T-helper 1 cell treated with Interleukin-12 subunit alpha and Interleukin-12 subunit beta and Interleukin-4 antibody, amounts not matched to agents 30 μg/mL and 1 μg/mL, for 36 hours (primary cell): ENCODE measurements at regions not wholly inside any gene's neighbourhood (a gene's known extent, or its start where the extent isn't known, plus 50 kb on each side); places are given as distances from the start of the nearest gene placed in this dataset.

Experiments
- H3K27ac Mint-ChIP-seq: one replicate; pipeline ENCODE4 v1.8.0; 2021; ENCODE audit warnings: mild to moderate bottlenecking, mixed read lengths
- H3K27me3 Mint-ChIP-seq: one replicate; pipeline ENCODE4 v1.8.0; 2021; ENCODE audit warnings: low read depth, mixed read lengths
- H3K36me3 Mint-ChIP-seq: one replicate; pipeline ENCODE4 v1.8.0; 2021; ENCODE audit warnings: low read depth, mixed read lengths
- H3K4me1 Mint-ChIP-seq: one replicate; pipeline ENCODE4 v1.8.0; 2021; ENCODE audit warnings: low read depth, mixed read lengths
- H3K4me3 Mint-ChIP-seq: one replicate; pipeline ENCODE4 v1.8.0; 2021; ENCODE audit warnings: mild to moderate bottlenecking, moderate library complexity, mixed read lengths
- H3K9me3 Mint-ChIP-seq: one replicate; pipeline ENCODE4 v1.8.0; 2021; ENCODE audit warnings: mixed read lengths

DNA sequence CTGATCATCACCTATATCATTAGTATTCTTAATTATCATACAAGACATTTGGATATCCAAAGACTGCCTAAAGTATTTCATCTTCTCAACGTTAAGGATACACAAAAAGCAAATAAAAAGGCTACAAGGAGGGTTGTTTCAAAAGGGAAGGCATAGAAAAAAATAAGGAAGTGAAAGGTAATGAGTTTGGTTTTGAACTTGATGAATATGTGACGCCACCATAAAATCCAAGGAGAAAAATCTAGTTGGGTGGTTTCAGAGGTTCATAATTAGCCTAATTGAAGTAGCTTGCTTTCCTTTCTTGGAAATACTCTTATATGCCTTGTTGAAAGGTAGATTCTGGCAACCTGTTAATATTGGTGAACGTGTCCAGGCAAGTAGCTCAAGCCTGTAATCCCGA, 96.1 kb upstream of the SGCD start:
- H3K4me3 Mint-ChIP-seq = no peak overlapping the region
- no peak overlapping the region for H3K27ac Mint-ChIP-seq
- H3K9me3 Mint-ChIP-seq = no peaks in the 10 kb centered on the region
- H3K4me1 Mint-ChIP-seq = no peaks in the 10 kb centered on the region
- H3K36me3 Mint-ChIP-seq = no peaks in the 10 kb centered on the region
- no peaks in the 10 kb centered on the region for H3K27me3 Mint-ChIP-seq

DNA sequence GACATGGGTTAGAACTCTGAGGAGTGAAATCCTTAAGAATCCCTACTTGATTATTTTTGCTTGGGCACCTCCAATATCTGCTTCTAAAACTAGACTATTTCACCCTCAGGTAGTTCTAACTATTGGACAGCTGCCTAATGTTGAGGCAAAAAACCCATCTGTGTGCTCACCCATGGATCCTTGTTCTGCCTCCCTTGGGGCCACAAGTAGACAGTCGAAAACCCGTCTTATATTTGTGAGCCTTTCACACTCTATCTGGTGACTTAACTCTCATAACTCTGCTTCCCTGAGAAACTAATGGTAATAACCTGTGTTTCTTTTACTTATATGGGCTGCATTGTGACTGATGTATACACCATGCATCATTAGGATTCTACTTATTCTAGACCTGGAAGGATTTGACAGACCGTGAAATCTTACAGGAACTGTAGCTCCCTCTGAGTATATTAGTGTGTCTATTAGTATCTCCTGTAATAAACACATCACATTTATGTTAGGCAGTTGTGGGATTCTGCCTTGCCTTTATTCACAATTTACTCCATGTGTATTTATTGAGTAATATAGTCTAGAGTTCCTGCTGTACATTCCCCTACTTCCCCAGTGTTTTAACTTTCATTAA, 94.6 kb upstream of the SGCD start:
- Mint-ChIP-seq H3K4me3 (no peak overlapping the region), H3K9me3 (no peaks in the 10 kb centered on the region), H3K27ac (no peak overlapping the region), H3K4me1 (no peaks in the 10 kb centered on the region), H3K36me3 (no peaks in the 10 kb centered on the region), H3K27me3 (no peaks in the 10 kb centered on the region)

DNA sequence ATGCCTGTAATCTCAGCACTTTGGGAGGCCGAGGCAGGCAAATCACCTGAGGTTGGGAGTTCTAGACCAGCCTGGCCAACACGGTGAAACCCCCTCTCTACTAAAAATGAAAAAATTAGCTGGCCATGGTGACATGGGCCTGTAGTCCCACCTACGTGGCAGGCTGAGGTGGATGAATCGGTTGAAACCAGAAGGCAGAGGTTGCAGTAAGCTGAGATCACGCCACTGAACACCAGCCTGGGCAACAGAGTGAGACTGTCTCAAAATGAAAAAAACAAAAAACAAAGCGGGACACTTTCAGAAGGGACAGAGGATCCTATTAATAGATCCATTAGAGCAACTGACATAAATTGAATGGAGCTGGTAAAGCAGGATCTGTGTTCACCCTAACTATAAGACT, 89.6 kb upstream of the SGCD start:
- Mint-ChIP-seq H3K36me3 (no peaks in the 10 kb centered on the region), H3K9me3 (no peaks in the 10 kb centered on the region), H3K27me3 (no peaks in the 10 kb centered on the region), H3K4me1 (no peaks in the 10 kb centered on the region), H3K27ac (no peak overlapping the region), H3K4me3 (no peak overlapping the region)

DNA sequence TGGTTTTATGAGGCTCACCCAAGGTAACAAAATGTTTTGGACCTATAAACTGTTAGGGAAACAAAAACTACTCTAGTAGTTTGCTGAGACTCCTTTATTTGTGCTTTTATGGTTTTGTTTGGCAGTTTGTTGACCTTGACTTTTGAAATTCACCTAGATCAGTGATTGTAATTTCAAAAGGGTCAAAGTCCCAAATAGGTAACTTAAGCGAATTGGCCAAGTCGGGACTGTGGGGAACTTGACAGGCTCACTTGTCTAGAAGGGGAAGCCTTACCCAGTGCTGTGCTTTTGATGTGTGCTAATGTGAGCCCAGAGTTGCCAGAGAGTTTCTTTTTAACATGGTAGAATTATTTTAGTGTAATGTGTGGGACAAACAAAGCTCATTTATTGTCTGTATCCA, 87.2 kb upstream of the SGCD start:
- Mint-ChIP-seq H3K4me1 (no peaks in the 10 kb centered on the region), H3K36me3 (no peaks in the 10 kb centered on the region), H3K9me3 (no peaks in the 10 kb centered on the region), H3K27ac (no peak overlapping the region), H3K4me3 (no peak overlapping the region), H3K27me3 (no peaks in the 10 kb centered on the region)

DNA sequence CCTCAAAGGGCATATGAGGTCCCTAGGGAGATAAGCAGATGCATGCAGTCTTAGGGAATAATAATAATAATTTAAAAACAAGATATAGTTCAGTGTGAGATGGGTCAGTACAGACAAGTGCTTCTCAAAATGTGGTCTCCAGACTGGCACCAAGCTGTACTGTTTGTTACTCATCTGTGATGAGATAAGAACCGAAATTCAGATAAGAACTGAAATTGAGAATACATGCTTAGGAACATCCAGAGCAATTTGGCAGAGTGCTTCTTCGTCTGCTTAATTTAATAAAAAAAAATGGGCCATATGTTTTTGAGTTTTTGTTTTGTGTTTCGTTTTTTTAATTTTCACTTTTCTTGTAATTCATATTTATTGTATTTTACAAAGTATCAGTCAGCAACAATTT, 86.5 kb upstream of the SGCD start:
- H3K27ac Mint-ChIP-seq = no peak overlapping the region
- no peaks in the 10 kb centered on the region for H3K9me3 Mint-ChIP-seq
- no peaks in the 10 kb centered on the region for H3K4me1 Mint-ChIP-seq
- no peaks in the 10 kb centered on the region for H3K27me3 Mint-ChIP-seq
- H3K36me3 Mint-ChIP-seq = no peaks in the 10 kb centered on the region
- H3K4me3 Mint-ChIP-seq = no peak overlapping the region

DNA sequence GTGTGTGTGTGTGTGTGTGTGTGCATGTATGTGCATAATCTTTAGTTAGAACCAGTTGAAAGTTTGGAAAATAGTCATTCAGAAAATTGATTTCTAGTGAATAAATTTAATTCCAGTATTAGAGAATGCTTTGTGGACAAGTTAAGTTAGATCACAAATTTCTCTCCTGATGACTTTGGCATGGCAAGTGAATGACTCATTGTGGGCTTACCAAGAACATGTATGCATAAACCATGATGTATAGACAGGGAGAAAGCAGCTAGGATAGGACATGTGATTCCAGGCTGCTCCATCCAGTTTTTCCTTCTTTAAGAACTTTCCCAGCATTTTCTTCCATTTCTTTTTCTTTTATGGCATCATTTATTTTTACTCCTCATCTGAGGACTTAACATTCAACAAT, 85.7 kb upstream of the SGCD start:
- H3K4me1 Mint-ChIP-seq = no peaks in the 10 kb centered on the region
- no peak overlapping the region for H3K4me3 Mint-ChIP-seq
- no peak overlapping the region for H3K27ac Mint-ChIP-seq
- H3K9me3 Mint-ChIP-seq = no peaks in the 10 kb centered on the region
- H3K36me3 Mint-ChIP-seq = no peaks in the 10 kb centered on the region
- no peaks in the 10 kb centered on the region for H3K27me3 Mint-ChIP-seq

DNA sequence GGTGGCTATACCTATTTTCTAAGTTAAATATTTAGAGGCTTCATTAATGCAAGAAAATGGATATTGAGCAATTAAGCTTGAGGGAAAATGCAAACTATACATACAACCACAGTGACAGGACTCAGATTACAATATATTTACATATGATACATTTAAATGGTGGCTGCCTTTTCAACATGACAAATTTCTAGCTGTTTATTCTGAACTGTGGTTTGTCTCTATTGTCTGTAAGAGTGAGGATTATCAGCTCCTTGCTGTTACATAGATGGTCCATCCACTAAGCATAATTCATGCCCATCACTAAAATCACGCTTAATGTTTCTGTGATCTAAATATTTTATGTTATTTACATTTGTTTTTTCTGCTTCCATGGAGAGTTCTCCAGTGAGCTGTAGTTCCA, 81.1 kb upstream of the SGCD start:
- no peak overlapping the region for H3K4me3 Mint-ChIP-seq
- H3K27me3 Mint-ChIP-seq = no peaks in the 10 kb centered on the region
- H3K27ac Mint-ChIP-seq = no peak overlapping the region
- H3K4me1 Mint-ChIP-seq = no peaks in the 10 kb centered on the region
- H3K36me3 Mint-ChIP-seq = no peaks in the 10 kb centered on the region
- no peaks in the 10 kb centered on the region for H3K9me3 Mint-ChIP-seq

DNA sequence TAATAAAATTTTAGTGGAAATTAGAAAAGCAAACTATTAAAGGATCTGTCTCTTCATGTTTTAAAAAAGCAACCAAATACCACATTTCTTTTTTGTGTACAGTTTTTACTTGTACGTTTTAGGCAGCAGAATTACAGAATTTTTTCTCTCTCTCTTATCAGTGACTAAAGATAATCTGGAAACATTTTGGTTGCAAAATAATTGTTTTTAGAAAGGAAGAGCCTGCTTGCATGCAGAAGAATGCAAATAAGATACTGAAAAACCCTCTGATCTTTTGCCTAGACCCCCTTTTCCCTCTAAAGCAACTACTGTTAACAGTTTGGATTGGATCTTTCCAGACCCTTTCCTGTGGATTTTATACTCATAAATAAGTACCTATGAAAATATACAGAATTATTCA, 75.9 kb upstream of the SGCD start:
- Mint-ChIP-seq H3K27me3 (no peaks in the 10 kb centered on the region), H3K9me3 (no peaks in the 10 kb centered on the region), H3K4me1 (no peaks in the 10 kb centered on the region), H3K36me3 (no peaks in the 10 kb centered on the region), H3K27ac (no peak overlapping the region), H3K4me3 (no peak overlapping the region)

DNA sequence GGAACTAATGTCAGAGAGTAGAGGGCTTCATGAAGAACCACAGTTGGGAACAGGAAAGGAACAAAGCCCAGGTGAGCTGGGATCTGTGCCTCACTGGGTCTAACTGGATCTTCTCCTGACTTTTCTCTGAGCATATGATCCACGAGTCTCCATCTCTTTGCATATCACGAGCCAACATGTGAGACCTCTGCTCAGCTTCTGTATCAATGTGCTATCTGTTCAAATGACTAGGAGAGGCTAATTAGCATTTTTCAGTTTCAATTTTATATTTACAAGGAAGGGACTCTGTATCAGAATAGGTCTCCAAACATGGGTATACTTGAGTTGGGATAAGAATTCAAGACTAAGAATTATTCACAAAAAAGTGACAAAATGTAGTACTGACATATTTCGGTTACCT, 73.8 kb upstream of the SGCD start:
- no peak overlapping the region for H3K4me3 Mint-ChIP-seq
- no peaks in the 10 kb centered on the region for H3K9me3 Mint-ChIP-seq
- no peaks in the 10 kb centered on the region for H3K36me3 Mint-ChIP-seq
- no peaks in the 10 kb centered on the region for H3K4me1 Mint-ChIP-seq
- no peaks in the 10 kb centered on the region for H3K27me3 Mint-ChIP-seq
- no peak overlapping the region for H3K27ac Mint-ChIP-seq

DNA sequence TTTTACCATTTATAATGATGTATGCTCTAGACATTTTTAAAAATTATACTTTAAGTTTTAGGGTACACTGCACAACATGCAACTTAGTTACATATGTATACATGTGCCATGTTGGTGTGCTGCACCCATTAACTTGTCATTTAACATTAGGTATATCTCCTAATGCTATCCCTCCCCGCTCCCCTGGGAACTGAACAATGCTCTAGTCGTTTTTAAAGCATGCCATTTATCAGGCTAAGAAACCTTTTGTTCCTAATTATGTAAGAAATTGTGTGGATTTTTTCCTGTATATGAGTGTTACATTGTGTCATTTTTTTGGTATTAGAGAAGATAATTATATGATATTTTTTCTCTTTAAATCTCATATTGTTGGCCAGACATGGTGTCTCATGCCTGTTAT, 72.8 kb upstream of the SGCD start:
- Mint-ChIP-seq H3K27ac (no peak overlapping the region), H3K4me3 (no peak overlapping the region), H3K9me3 (no peaks in the 10 kb centered on the region), H3K27me3 (no peaks in the 10 kb centered on the region), H3K4me1 (no peaks in the 10 kb centered on the region), H3K36me3 (no peaks in the 10 kb centered on the region)

DNA sequence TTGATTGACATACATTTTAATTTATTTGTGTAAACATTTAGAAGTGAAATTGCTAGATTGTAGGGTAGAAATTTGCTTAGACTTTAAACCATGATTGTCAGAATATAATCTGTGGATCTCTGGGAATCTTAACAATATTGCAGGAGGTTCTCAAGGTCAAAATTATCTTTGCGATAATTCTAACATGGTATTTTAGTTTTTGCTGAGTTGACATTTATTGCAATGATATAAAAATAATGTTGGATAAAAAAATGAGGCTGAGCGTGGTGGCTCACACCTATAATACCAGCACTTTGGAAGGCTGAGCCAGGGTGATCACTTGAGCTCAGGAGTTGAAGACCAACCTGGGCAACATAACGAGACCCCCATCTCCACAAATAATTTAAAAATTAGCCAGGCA, 70.3 kb upstream of the SGCD start:
- H3K4me3 Mint-ChIP-seq = no peak overlapping the region
- H3K9me3 Mint-ChIP-seq = no peaks in the 10 kb centered on the region
- no peak overlapping the region for H3K27ac Mint-ChIP-seq
- no peaks in the 10 kb centered on the region for H3K4me1 Mint-ChIP-seq
- no peaks in the 10 kb centered on the region for H3K36me3 Mint-ChIP-seq
- H3K27me3 Mint-ChIP-seq = no peaks in the 10 kb centered on the region

DNA sequence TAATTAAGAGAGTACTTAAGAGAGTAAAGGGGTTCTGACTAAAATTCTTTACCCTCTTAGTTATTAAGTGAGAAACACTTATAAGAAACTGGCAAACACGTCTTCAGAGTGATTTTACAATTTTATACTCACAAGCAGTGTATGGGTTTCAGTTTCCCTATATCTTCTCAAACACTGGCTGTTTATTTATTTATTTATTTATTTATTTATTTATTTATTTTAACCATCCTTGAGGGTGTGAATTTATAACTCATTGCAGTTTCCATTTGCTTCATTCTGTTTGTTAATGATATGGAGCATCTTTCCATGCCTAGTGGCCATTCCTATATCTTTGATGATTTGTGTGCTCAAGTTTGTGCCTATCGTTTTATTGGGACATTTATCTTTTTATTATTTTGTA, 68.0 kb upstream of the SGCD start:
- H3K4me1 Mint-ChIP-seq = no peaks in the 10 kb centered on the region
- no peaks in the 10 kb centered on the region for H3K36me3 Mint-ChIP-seq
- H3K27ac Mint-ChIP-seq = no peak overlapping the region
- H3K27me3 Mint-ChIP-seq = peaks cover 4% of the 10 kb centered on the region
- no peaks in the 10 kb centered on the region for H3K9me3 Mint-ChIP-seq
- no peak overlapping the region for H3K4me3 Mint-ChIP-seq

DNA sequence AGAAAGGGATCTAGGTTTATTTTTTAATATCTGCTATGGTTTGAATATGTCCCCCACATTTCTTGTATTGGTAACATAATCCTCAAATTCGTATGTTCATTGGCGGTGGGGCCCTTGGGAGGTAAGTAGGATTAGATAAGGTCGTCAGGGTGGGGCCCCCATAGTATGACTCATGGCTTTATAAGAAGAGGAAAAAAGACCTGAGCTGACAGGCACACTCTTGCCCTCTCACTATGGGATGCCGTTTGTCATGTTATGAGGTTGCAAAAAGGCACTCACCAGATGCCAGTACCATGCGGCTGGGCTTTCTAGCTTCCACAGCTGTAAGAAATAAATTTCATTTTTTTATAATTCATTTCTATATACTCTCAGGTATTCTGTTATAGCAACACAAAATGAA, 67.3 kb upstream of the SGCD start:
- Mint-ChIP-seq H3K27me3 (peaks cover 4% of the 10 kb centered on the region), H3K4me3 (no peak overlapping the region), H3K27ac (no peak overlapping the region), H3K36me3 (no peaks in the 10 kb centered on the region), H3K4me1 (no peaks in the 10 kb centered on the region), H3K9me3 (no peaks in the 10 kb centered on the region)

DNA sequence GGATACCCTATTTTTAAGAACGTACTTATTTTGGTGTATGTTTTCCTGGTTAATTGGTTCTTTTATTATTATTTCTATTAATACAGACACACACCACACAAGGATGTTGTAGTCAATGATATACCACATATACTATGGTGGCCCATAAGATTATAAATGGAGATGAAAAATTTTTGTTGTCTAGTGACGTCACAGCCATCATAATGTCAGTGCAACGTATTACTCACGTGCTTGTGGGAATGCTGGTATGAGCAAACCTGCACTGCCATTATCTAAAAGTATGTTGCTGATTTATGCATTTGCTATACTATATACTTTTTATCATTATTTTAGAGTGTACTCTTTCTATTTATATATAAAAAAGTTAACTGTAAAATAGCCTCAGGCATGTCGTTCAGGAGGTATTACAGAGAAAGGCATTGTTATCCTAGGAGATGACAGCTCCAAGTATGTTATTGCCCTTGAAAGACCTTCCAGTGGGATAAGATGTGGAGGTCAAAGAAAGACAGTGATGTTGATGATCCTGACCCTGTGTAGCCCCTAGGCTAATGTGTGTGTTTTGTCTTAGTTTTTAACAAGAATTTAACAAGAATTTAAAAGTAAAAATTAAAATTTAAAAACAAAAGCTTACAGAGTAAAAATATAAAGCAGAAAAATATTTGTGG, 65.6 kb upstream of the SGCD start:
- no peaks in the 10 kb centered on the region for H3K36me3 Mint-ChIP-seq
- H3K27me3 Mint-ChIP-seq = peaks cover 4% of the 10 kb centered on the region
- no peaks in the 10 kb centered on the region for H3K9me3 Mint-ChIP-seq
- H3K27ac Mint-ChIP-seq = no peak overlapping the region
- no peaks in the 10 kb centered on the region for H3K4me1 Mint-ChIP-seq
- H3K4me3 Mint-ChIP-seq = no peak overlapping the region

DNA sequence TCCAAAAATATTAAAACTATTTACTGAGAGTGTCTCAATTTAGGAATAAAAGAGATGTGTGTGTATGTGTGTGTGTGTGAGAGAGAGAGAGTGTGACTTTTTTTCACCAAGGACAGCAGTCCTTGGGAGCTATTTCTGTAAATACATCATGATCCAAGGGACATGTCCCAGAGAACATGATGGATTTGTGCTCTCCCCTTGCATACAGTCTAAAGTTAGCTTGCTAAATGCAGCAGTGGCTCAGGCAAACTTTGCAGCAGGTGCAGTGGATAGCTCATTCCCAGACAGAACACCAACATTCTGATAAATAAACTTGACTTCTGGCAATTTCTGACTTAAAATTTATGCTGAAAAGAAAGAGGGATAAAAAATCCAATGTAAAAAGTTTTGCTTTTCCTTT, 55.4 kb upstream of the SGCD start:
- H3K9me3 Mint-ChIP-seq = no peaks in the 10 kb centered on the region
- H3K27ac Mint-ChIP-seq = no peak overlapping the region
- no peak overlapping the region for H3K4me3 Mint-ChIP-seq
- peaks cover 4% of the 10 kb centered on the region for H3K27me3 Mint-ChIP-seq
- H3K4me1 Mint-ChIP-seq = peaks cover 2% of the 10 kb centered on the region
- H3K36me3 Mint-ChIP-seq = no peaks in the 10 kb centered on the region

DNA sequence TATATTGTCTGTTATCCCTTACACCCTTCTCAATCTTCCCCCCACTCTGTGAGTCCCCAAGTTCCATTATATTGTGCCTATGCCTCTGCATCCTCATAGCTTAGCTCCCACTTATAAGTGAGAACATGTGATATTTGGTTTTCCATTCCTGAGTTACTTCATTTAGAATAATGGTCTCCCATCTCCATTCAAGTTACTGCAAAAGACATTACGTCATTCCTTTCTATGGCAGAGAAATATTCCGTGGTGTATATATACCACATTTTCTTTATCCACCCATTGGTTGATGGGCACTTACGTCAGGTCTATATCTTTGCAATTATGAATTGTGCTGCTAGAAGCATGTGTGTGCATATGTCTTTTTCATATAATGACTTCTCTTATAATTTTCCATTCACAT, 54.8 kb upstream of the SGCD start:
- Mint-ChIP-seq H3K36me3 (no peaks in the 10 kb centered on the region), H3K27ac (no peak overlapping the region), H3K27me3 (peaks cover 4% of the 10 kb centered on the region), H3K9me3 (no peaks in the 10 kb centered on the region), H3K4me1 (peaks cover 2% of the 10 kb centered on the region), H3K4me3 (no peak overlapping the region)
